GM18909 (cell line): ENCODE measurements at regions not wholly inside any gene's neighbourhood (a gene's known extent, or its start where the extent isn't known, plus 50 kb on each side); places are given as distances from the start of the nearest gene placed in this dataset.
A peak's percentile ranks its signal among the peaks of the same experiment; 100 is the strongest.

Source experiments
- ATAC-seq: cut with Tn5 transposase; IDR thresholded peaks from one replicate; pipeline ENCODE4 v1.9.1; 2021; ENCODE audit warnings: mild to moderate bottlenecking; ENCODE audit not compliant: unreplicated experiment, poor library complexity

DNA sequence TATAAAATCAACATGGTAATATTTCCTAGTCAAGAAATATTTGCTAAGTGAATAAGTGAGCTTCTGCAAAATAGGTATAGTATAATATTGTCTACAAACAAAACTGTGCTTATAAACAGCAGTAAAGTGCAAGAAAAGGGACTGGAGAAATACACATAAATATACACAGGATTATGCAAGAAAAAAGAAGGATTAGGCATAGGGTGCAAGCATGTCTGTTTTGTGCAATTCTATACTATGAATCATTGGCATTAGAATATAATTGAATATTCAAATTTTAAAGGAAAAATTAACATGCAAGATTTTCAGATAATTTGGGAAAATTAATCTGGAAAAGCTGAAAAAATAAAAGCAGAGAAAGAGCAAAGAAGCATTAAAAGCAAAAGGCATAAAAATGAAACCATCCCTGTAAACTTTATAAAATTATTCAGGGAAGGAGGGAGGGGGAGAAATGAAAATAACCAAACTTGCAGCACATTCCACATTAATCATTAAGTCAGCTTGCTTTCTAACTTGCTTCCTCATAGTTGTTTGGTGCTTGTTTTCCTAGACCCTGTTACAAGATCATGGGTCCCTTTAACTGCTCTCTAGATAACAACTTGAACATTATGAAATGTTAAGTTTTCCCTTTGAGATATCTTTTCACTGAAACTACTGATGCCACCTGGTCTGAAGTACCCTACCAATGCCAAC lies 147.4 kb upstream of the STAC start:
- ATAC-seq = no peak

DNA sequence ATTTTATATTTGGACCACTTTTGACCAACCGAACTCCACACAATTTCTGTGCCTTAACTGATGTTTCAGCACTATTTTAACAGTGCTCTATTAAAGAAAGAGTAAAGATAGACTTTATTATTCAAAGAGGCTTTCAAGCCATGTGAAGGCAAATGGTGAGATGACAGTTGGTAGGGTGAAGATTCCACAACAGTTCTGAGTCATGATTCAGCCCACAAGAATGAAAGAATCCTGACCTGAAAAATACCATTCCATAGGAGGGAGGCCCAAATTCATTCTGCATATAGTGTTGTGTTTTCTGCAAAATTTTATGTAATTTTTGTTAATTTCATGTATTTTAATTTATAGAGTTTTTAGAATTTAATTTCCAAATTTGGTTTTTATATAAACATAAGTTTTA lies 135.6 kb upstream of the STAC start:
- ATAC-seq = no peak

DNA sequence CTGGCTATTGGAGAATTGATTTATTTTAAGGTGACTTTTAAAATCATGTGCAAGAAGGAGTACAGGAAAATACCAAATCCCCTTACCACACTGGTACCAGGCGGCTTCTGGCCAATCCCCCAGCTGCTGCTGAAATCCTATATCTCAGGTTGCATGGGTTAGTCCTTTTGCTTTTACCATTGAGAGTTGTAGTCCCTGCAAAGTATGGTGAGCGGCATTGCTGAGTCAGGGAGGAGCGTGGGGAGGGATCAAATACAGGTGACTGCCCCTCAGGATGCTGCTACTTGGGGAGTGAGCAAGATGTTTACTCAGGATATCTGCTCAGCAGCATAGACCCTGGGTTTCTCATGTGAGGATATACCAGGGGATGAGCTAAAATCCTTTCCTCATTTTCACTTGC lies 131.9 kb upstream of the STAC start:
- no peak for ATAC-seq

GRCh38 chr3:36250191-36250590 lies 130.1 kb upstream of the STAC start:
- no peak for ATAC-seq

DNA sequence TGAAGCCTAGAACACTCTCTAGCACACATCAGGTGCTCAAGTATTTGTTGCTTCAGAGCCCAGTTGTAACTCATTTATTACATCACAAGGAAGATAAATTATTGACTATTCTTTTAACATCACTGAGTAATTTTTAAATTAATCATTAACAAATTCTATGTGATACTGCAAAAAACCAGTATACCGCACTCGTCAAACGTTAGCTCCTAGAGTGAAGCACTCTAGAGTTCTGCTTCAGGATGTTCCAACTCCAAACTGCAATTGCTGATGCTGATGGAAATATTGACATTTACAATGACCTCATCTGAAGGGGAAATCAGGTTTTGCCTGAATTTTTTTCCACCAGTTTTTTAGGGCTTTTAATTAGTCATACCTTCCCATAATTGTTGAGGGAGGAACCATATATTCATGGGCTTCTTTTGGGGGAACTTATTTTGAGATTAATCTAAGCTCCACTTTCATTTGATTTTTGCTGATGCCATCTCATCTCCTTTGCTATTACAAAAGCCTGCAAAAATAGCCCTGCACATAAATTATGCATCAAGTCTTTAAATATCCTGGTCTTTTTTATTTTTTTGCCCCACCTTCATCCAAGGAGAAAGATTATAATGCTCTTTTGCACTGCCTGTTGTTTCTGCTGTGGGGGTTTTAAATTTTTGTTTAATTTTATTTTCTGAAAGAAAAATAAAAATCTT lies 123.0 kb upstream of the STAC start:
- no peak for ATAC-seq

GRCh38 chr3:36258421-36258820 lies 121.9 kb upstream of the STAC start:
- no peak for ATAC-seq

GRCh38 chr3:36259580-36259979 lies 120.7 kb upstream of the STAC start:
- no peak for ATAC-seq

DNA sequence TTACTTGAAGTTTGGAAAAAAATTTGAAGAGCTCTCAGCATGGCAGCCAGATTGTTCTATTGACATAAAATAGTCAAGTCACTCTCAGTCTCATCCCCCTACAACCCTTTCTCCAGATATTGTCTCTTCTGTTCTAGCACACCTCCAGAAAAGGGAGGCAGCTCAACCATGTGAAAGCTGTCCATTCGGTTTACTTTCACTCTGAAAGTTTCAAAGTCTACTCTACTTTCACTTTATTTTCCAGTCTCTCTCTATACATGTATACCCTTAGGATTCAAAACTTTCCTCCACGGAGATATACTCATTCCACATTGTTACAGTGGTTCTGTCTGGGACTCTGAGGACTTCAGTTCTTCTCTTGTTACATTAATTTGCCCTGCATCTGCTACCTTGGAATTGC lies 111.0 kb upstream of the STAC start:
- ATAC-seq = no peak

DNA sequence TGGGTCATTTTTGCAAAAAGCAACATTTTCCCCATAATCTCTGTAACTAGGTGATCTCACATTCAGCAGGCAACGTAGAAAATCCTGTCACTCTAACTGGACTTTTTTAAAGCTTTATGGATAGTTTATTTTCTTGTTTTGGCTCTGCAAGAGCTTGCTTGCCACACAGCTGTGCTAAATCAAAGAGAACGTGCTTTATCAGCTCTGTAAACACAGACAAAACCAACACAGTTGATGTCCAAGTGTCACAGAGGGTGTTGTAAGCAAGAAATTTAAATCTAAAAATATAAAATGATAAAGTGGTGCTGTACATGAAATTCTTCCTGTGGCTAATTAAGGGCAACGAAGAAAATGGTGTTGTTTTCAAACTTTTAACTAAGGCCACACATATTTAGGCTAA lies 97.5 kb upstream of the STAC start:
- no peak for ATAC-seq

DNA sequence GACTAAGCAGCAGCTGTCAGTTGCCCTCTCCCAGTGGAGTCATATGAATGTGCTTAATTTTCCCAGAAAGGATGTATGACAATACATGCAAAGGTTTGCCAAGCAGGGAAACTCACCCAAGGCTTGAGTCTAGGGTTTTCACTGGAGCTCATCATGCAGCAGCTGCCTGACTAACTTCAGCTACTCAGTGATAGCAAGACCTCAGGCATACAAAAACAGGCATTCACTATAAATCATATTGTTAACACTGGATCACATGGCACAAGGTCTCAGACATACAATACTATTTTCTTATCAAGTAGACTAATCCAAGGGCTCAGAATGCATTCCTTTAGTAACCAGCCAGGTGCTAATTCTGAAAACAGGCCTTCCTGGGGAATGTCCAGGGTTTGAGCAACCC lies 85.0 kb upstream of the STAC start:
- no peak for ATAC-seq

DNA sequence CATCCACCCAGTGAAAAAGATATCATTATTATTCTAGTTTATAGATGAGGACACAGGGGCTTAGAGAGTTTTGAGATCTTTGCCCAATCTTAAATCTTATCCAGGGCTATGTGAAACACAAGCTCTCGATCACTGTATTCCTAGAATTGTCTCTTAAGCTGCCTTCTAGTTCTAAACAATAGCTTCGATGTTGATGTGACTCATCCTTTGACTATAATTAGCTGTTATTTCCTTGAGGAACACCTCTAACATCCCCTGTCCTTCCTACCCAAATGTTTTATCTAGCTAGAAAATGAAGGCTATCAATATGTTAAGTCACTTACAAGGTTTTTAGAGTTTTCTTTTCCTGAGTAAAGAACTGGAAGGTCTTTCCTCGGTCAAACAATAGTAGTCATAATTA lies 83.1 kb upstream of the STAC start:
- no peak for ATAC-seq

DNA sequence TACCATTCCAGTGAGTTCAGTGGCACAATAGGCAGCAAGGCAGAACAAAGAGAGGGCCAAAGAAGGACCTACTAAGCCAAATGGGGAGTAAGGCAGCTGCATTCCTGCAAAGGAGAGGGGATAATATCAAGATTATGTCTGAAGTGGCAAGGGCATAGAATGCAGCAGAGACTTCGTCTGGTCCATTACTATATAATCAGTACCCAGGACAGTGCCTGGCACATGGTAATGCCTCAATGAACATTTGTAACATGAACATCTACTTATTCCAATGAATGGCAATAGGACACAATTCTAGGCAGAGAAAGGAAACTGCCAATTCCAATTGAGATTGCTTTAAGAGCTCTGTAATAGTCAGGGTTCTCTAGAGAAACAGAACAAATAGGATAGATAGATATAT lies 82.1 kb upstream of the STAC start:
- ATAC-seq = no peak

- no peak for ATAC-seq
Observed at GRCh38 chr3:36302158-36302509, 78.2 kb upstream of the STAC start.

DNA sequence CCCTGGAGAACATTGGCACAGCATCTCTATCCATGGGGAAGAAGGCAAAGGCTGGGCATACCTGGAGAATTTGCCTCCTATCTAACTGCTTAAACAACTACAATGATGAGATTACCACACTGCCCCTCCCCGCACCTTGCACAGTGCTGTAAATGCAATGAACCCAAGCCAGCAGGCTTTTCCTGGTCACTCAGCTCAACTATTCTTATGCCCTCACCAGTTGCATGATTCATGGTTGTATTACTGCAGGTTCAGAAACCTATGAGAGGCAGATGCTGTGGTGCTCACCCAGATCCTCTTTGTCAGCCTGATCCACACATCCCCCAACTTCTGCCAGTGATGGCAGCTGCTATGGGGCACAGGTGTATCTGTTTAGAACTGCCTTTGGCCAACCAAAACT lies 77.7 kb upstream of the STAC start:
- ATAC-seq = no peak

- ATAC-seq = no peak
Observed at GRCh38 chr3:36303286-36303685, 77.0 kb upstream of the STAC start.

DNA sequence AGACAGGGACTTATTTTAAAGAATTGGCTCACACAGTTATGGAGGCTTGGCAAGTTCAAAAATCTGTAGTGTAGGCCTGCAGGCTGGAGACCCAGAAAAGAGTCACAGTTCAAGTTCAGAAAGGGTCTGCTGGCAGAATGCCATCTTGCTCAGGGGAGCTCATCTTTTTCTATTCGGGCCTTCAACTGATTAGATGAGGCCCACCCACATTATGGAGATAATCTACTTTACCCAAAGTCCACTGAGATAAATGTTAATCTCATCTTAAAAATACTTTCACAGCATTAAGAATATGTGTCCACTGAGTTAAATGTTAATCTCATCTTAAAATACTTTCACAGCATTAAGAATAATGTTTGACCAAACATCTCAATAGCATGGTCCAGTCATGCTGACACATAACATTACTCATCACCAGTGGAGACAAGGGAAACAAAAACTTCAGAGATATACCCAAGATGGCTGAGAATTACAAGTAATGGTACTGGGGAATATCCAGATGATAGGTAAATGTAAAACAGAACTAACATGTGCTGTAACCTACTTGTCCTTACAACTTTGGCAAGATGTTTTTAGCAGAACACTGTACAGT lies 74.3 kb upstream of the STAC start:
- ATAC-seq = no peak

DNA sequence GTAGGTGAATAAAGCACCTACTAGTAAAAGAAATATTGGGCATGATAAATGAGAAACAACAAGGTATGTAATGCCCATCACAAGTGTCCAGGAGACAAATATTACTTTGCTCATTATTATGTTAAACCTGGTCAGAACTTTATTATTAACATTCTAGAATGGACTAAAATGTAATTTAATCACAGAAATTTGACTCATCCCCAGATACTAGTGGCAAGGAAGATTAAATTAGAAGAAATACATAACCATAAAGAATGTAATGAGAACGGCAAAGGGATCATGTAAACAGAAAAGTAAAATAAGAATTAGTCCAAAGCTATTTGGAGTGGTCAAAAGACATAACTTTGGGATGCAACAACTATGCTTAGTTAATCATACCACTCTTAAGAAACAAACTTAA lies 71.2 kb upstream of the STAC start:
- ATAC-seq = no peak

- ATAC-seq = no peak
Observed at GRCh38 chr3:36312351-36312750, 68.0 kb upstream of the STAC start.

- peak; percentile 86 for ATAC-seq
Observed at GRCh38 chr3:36317915-36318314, 62.4 kb upstream of the STAC start.

GRCh38 chr3:36318621-36319200 lies 61.6 kb upstream of the STAC start:
- no peak for ATAC-seq

DNA sequence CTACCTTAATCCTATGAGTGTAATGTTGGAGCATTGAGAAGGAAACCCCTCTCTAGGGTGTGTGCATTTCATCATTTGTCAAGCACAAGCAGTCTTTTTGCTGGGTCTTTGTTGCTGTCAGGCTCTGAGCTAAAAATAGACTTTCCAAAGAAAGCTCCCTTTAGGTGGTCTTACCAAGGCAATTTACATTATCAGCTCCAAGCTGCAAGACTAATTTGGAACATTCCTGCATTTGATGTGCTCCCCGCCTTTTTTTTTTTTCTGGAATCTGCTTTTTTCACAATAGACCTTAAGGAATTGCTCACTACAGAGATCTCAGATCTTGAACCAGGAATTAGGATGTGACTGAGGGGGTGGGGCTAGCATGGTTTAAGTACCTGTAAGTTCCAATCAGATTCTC lies 60.6 kb upstream of the STAC start:
- ATAC-seq = no peak
